Neural progenitor cell (in vitro differentiated cells): ENCODE measurements at regions not wholly inside any gene's neighbourhood (a gene's known extent, or its start where the extent isn't known, plus 50 kb on each side); places are given as distances from the start of the nearest gene placed in this dataset.

Source experiments
- CTCF ChIP-seq: fragments of 200-600 bp; sonication (generic); IDR thresholded peaks from 2 replicates; pipeline ENCODE4 v1.5.1; 2017; ENCODE audit warnings: antibody characterized with exemption, mild to moderate bottlenecking
- EZH2 ChIP-seq: fragments of 200-600 bp; sonication (generic); IDR thresholded peaks from 2 replicates; pipeline ENCODE4 v1.6.1; 2017; ENCODE audit warnings: antibody characterized with exemption, mild to moderate bottlenecking, moderate library complexity
- EZH2phosphoT487 ChIP-seq: fragments of 200-600 bp; sonication (generic); IDR thresholded peaks from 2 replicates; pipeline ENCODE4 v1.6.1; 2017; ENCODE audit warnings: antibody characterized with exemption

- TF ChIP-seq CTCF (no peak), EZH2 (no peak), EZH2phosphoT487 (no peak)
Observed at GRCh38 chr13:80574113-80574850, 233.4 kb upstream of the SPRY2 start.
